HT1080 (cell line): ENCODE measurements at regions not wholly inside any gene's neighbourhood (a gene's known extent, or its start where the extent isn't known, plus 50 kb on each side); places are given as distances from the start of the nearest gene placed in this dataset. TPM values are rescaled to one million over a fixed set of nuclear protein-coding genes. Genes with fewer than 3 reads are reported as not detected.
A peak's percentile ranks its signal among the peaks of the same experiment; 100 is the strongest.
"Not testable (repeated sequence)": the region's sequence is repeated elsewhere in the genome, so short reads cannot be mapped to it uniquely, and the experiment has no call there.

Source experiments
- DNase-seq: peaks from one replicate; pipeline ENCODE4 v3.0.0-alpha.2; 2015; ENCODE audit warnings: low read depth
- small RNA-seq: library from RNA; depleted of rRNA; stranded (forward); fragments of <200 nt; gene quantifications from one replicate; pipeline ENCODE3, GENCODE V24; 2014

DNA sequence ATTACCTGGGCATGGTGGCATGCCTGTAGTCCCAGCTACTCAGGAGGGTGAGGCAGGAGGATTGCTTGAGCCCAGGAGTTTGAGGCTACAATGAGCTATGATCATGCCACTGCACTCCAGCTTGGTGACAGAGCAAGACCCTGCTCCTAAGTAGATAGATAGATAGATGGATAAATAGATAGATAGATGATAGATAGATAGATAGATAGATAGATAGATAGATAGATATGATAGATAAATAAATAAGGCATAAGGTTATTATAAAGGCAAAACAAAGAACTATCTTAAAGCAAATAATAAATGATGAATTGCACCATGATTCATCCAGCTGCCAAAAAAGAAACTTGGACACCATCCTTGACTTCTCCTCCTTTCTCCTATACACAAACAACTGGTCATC lies 82.0 kb upstream of the DLX6 start:
- not testable (repeated sequence) for DNase-seq

GRCh38 chr7:96927131-96927530 lies 78.2 kb upstream of the DLX6 start:
- DNase-seq, result no peak

DNA sequence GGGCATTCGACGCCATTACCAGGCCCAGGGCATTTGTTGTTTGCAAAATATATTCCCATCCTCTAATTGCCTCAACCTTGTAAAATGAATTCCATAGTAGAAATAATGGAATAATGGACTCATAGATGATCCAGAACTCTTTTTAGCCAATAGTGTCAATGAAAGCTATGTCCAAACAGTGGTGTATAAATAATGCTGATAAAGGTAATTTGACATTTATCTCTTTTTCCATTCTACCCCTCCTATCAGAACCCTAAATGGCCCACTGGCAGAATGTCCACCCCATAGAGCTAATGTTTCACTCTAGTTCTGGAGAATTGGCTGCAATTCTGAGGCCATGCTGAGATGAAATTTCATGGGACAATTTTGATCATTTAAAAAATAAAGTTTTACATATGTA lies 76.4 kb upstream of the DLX6 start:
- DNase-seq, result no peak

DNA sequence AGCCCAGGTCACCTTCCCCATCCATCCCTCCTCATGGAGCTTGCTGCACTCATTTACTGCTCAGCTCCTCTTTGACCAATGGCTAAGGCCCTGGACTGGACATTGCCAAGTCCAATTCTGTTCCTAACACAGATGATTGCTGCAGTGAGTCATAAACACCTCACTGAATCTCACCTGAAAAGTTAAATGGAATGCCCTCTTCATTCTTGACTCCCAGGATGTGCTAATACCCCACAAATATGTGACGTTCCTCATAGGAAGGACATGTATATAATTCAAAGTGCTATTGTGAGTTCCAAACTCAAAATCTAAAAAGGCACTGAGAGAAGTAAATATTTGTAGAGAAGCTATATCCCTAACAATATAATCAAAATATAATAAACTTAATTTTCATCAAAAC lies 73.5 kb upstream of the DLX6 start:
- no peak for DNase-seq

- no peak for DNase-seq
Measured at GRCh38 chr7:96933067-96933645, 72.2 kb upstream of the DLX6 start.

DNA sequence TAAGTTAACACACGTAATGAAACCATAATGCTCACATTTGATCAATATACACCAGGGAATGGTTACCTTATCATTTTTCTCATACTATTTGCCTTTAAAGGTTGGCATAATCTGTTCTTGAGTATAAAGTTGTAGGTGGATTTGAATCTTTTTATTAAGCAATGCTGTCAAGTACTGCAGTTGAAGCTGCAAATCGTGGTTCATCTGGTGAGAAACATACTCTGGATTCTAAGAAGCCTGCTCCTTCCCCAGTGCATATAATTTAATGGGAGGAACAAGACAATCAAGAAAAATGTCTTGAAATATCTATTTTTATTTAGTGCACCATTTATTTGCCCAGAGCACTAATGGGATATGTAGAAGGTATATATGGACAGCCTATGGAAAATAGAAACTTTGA lies 68.7 kb upstream of the DLX6 start:
- DNase-seq, result no peak

DNA sequence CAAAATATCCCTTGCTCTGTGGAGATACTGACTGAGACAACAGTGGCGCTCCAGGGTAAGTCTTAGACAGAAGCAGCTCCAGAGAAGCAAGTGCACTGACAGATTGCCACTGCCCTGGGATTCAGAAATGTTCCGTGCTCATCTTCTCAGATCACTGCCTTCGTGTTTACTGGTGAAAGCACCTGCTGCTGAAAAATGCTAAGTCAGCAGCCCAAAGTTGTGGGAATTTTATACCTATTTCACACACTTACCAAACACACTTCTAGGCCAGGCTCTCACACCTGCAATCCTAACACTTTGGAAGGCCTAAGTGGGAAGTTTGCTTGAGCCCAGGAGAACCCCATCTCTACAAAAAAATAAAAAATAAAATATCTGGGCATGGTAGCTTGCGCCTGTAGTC lies 63.2 kb upstream of the DLX6 start:
- no peak for DNase-seq

- DNase-seq, result peak; percentile 74
Measured at GRCh38 chr7:96949766-96950165, 55.6 kb upstream of the DLX6 start.

DNA sequence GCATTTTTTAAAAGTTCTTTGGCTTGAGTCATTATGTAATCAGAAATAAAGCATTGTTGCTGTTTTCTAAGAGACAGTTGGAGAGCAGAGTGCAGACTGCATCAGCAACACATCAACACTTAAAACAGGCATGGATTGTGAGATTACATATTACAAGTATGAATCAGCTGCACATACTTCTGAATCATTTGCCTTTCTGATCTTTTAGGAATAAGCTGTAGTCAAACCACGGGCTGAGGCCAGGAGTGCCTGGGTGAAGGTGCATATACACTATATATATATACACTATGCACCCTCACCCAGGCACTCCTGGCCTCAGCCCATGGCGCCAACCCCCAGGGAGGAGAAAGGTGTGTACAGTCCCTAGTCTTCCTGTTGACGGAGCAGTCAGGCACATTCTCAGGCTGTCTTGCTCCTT lies 52.4 kb upstream of the DLX6 start:
- peak; percentile 67 for DNase-seq

GRCh38 chr7:96953676-96954513 lies 51.5 kb upstream of the DLX6 start:
- DNase-seq, result no peak

Small RNA genes lying in the stretch of these regions (small RNA-seq; reads per million reads assigned to genes)
- not detected for gene RN7SL252P
